Panc1 (cell line): ENCODE measurements at regions not wholly inside any gene's neighbourhood (a gene's known extent, or its start where the extent isn't known, plus 50 kb on each side); places are given as distances from the start of the nearest gene placed in this dataset.

Experiments
- ATAC-seq: fragments of 200-7000 bp; cut with Tn5 transposase; 2 replicates; pipeline ENCODE4 v1.9.1; 2020; ENCODE audit warnings: mild to moderate bottlenecking, moderate library complexity
- BruUV-seq: library from RNA; stranded (reverse); fragments of 400-500 nt; replicated peaks from 2 replicates; lab custom pipeline; 2021; lab: Mats Ljungman, UMichigan
- CTCF ChIA-PET: fragments of 300-600 bp; sonication (Branson Sonifier 250); formaldehyde crosslinking; loops from one replicate; lab custom pipeline; 2022; ENCODE audit warnings: antibody characterized with exemption; lab: Charles Lee
- POLR2A ChIA-PET: fragments of 300-600 bp; sonication (Branson Sonifier 250); formaldehyde crosslinking; loops from one replicate; lab custom pipeline; 2022; ENCODE audit warnings: antibody characterized with exemption; lab: Charles Lee
- DNase-seq: peaks from one replicate; pipeline ENCODE4 v3.0.0-alpha.2; 2010; ENCODE audit warnings: low read depth, low spot score
- H3K27ac ChIP-seq: 2 replicates; pipeline ENCODE4 v1.5.1; 2011; ENCODE audit warnings: mild to moderate bottlenecking, low read length, inconsistent platforms
- H3K27me3 ChIP-seq: fragments of 200-500 bp; sonication (Bioruptor generic); 2 replicates; pipeline ENCODE4 v1.6.0; 2014; ENCODE audit warnings: low read length, inconsistent platforms; ENCODE audit not compliant: control insufficient read depth, insufficient read depth
- H3K36me3 ChIP-seq: fragments of 200-500 bp; sonication (Bioruptor generic); 2 replicates; pipeline ENCODE4 v1.5.1; 2014; ENCODE audit warnings: inconsistent platforms, mild to moderate bottlenecking, low read length, moderate library complexity; ENCODE audit not compliant: control insufficient read depth, insufficient read depth
- H3K4me1 ChIP-seq: 2 replicates; pipeline ENCODE4 v1.5.1; 2011; ENCODE audit warnings: inconsistent platforms, mild to moderate bottlenecking, low read length, moderate library complexity; ENCODE audit not compliant: control insufficient read depth, insufficient read depth
- H3K4me3 ChIP-seq, 2 experiments: 2 replicates each; pipeline ENCODE4 v1.5.1; 2011 to 2012; ENCODE audit warnings: low read depth in 2 of 2, low read length in 2 of 2, mild to moderate bottlenecking in 2 of 2, inconsistent platforms in 1 of 2, moderate library complexity in 1 of 2
- H3K9me3 ChIP-seq: fragments of 200-500 bp; sonication (Bioruptor generic); 2 replicates; pipeline ENCODE4 v1.5.1; 2014; ENCODE audit warnings: low read depth, mild to moderate bottlenecking, inconsistent platforms, low read length, moderate library complexity; ENCODE audit not compliant: control insufficient read depth, insufficient read depth
- POLR2AphosphoS5 ChIP-seq: IDR thresholded peaks from 2 replicates; pipeline ENCODE4 v1.6.1; 2012; ENCODE audit warnings: mild to moderate bottlenecking, low read depth, low read length, moderate library complexity
- SIN3A ChIP-seq: IDR thresholded peaks from 2 replicates; pipeline ENCODE4 v1.6.1; 2012; ENCODE audit warnings: low read depth, mild to moderate bottlenecking, low read length, moderate library complexity, borderline replicate concordance; ENCODE audit not compliant: insufficient read depth
- TCF7L2 ChIP-seq: IDR thresholded peaks from 2 replicates; pipeline ENCODE4 v1.6.1; 2011; ENCODE audit warnings: mild to moderate bottlenecking, low read depth, low read length, inconsistent platforms
- in situ Hi-C: cut with HindIII; loops from 2 replicates; pipeline ENCODE4 v1.10.0; 2016; ENCODE audit warnings: low sequenced_read_pairs, low pct_unique_long_range_greater_than_20kb
- intact Hi-C: fragments of 100-400 bp; cut with micrococcal nuclease; formaldehyde crosslinking; loops from one replicate; pipeline ENCODE4 v1.10.0; 2022; ENCODE audit not compliant: unreplicated experiment
- TF ChIP-seq, protein P1 (sequence below), 2 experiments: IDR thresholded peaks; 2 replicates each; pipeline ENCODE4 v1.6.1; 2011 to 2012; ENCODE audit warnings: low read depth in 2 of 2, control low read depth in 1 of 2, low read length in 1 of 2, mild to moderate bottlenecking in 1 of 2, moderate library complexity in 1 of 2; ENCODE audit not compliant: insufficient read depth in 1 of 2
- TF ChIP-seq, protein P2 (sequence below): fragments of 450-650 bp; IDR thresholded peaks from 2 replicates; pipeline ENCODE4 v1.5.1; 2017; ENCODE audit warnings: mild to moderate bottlenecking

DNA sequence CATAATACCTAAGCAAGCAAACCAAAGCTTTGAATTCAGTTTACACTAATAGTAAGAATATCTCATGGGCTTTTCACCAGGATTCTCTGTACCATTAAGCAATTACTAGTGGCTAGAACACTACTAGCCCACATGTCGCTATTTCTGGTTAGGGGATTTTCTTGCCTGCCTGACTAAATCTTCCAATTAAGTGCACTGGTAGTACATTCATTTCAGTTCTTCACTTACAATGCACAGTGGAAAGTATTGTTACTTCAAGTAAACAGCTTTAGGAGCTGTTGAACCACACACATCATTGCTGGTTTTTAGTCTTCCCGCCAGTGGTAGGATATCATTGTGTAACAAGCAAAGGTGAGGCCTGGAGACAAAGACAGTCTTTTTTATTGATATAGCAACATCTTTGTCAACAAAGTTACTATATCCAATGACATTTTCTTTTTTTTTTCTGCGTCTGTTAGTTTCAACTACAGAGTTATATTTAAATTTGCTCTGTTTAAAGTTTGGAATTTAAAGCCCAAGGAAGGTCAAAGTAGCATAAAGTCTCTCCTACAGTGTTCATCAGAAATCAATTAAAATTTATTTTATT lies 826.8 kb upstream of the NR2F2 start:
- no peaks in the 10 kb centered on the region for H3K27me3 ChIP-seq
- ChIA-PET CTCF (no interaction called here), POLR2A (no interaction called here)
- no TSS peak for BruUV-seq
- no peak overlapping the region for H3K4me3 ChIP-seq
- no peaks in the 10 kb centered on the region for H3K9me3 ChIP-seq
- TF ChIP-seq TCF7L2 (no peak), SIN3A (no peak), POLR2AphosphoS5 (no peak)
- TF ChIP-seq, protein P1, sequence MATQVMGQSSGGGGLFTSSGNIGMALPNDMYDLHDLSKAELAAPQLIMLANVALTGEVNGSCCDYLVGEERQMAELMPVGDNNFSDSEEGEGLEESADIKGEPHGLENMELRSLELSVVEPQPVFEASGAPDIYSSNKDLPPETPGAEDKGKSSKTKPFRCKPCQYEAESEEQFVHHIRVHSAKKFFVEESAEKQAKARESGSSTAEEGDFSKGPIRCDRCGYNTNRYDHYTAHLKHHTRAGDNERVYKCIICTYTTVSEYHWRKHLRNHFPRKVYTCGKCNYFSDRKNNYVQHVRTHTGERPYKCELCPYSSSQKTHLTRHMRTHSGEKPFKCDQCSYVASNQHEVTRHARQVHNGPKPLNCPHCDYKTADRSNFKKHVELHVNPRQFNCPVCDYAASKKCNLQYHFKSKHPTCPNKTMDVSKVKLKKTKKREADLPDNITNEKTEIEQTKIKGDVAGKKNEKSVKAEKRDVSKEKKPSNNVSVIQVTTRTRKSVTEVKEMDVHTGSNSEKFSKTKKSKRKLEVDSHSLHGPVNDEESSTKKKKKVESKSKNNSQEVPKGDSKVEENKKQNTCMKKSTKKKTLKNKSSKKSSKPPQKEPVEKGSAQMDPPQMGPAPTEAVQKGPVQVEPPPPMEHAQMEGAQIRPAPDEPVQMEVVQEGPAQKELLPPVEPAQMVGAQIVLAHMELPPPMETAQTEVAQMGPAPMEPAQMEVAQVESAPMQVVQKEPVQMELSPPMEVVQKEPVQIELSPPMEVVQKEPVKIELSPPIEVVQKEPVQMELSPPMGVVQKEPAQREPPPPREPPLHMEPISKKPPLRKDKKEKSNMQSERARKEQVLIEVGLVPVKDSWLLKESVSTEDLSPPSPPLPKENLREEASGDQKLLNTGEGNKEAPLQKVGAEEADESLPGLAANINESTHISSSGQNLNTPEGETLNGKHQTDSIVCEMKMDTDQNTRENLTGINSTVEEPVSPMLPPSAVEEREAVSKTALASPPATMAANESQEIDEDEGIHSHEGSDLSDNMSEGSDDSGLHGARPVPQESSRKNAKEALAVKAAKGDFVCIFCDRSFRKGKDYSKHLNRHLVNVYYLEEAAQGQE (IDR thresholded peaks at IDR 0.05; ENCODE audit: insufficient read depth in 1 of 2, low read depth in 2 of 2, low read length in 1 of 2), result no peak
- TF ChIP-seq, protein P2, sequence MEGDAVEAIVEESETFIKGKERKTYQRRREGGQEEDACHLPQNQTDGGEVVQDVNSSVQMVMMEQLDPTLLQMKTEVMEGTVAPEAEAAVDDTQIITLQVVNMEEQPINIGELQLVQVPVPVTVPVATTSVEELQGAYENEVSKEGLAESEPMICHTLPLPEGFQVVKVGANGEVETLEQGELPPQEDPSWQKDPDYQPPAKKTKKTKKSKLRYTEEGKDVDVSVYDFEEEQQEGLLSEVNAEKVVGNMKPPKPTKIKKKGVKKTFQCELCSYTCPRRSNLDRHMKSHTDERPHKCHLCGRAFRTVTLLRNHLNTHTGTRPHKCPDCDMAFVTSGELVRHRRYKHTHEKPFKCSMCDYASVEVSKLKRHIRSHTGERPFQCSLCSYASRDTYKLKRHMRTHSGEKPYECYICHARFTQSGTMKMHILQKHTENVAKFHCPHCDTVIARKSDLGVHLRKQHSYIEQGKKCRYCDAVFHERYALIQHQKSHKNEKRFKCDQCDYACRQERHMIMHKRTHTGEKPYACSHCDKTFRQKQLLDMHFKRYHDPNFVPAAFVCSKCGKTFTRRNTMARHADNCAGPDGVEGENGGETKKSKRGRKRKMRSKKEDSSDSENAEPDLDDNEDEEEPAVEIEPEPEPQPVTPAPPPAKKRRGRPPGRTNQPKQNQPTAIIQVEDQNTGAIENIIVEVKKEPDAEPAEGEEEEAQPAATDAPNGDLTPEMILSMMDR, result no peak
- no peak overlapping the region for H3K27ac ChIP-seq
- DNase-seq (no peak), ATAC-seq (no peak)
- in situ Hi-C loops (no loop called here), intact Hi-C loops (no loop called here)
- H3K4me1 ChIP-seq, result no peaks in the 10 kb centered on the region
- no peaks in the 10 kb centered on the region for H3K36me3 ChIP-seq

- DNase-seq (no peak), ATAC-seq (no peak)
- in situ Hi-C loops (no loop called here), intact Hi-C loops (no loop called here)
- no peaks in the 10 kb centered on the region for H3K36me3 ChIP-seq
- no peak overlapping the region for H3K27ac ChIP-seq
- TF ChIP-seq, protein P1 (IDR thresholded peaks at IDR 0.05; ENCODE audit: insufficient read depth in 1 of 2, low read depth in 2 of 2, low read length in 1 of 2), result no peak
- TF ChIP-seq SIN3A (no peak), POLR2AphosphoS5 (no peak)
- no peaks in the 10 kb centered on the region for H3K4me1 ChIP-seq
- ChIA-PET CTCF (interaction anchor here (0.7 kb wide), 1 partner anchor 64 kb away, joined by 15 read pairs; no protein-coding TSS in a partner anchor), POLR2A (no interaction called here)
- no TSS peak for BruUV-seq
- no peaks in the 10 kb centered on the region for H3K27me3 ChIP-seq
- H3K4me3 ChIP-seq, result no peak overlapping the region
- no peaks in the 10 kb centered on the region for H3K9me3 ChIP-seq
These were observed 818.8 kb upstream of the NR2F2 start for GRCh38 chr15:95511671-95512070.
